ENCODE measurements at regions not wholly inside any gene's neighbourhood (a gene's known extent, or its start where the extent isn't known, plus 50 kb on each side); places are given as distances from the start of the nearest gene placed in this dataset.

GRCh38 chr16:85273293-85273692, 161.0 kb upstream of the CIBAR2 start:
- no peak for TF ChIP-seq EZH2 (IDR thresholded peaks at IDR 0.05)
- no peak for TF ChIP-seq FOXP2 (optimal IDR thresholded peaks at IDR 0.05; ENCODE audit: control extremely low read depth, extremely low read length, insufficient read depth)
- no peak for TF ChIP-seq POLR2AphosphoS5 (IDR thresholded peaks at IDR 0.05; ENCODE audit: borderline replicate concordance, low read depth, low read length)
